ENCODE measurements at regions not wholly inside any gene's neighbourhood (a gene's known extent, or its start where the extent isn't known, plus 50 kb on each side); places are given as distances from the start of the nearest gene placed in this dataset.
"Not testable (repeated sequence)": the region's sequence is repeated elsewhere in the genome, so short reads cannot be mapped to it uniquely, and the experiment has no call there.

GRCh38 chr12:18849761-18850160 is 111.8 kb downstream of the CAPZA3 start:
- DNase-seq = peak; percentile 64

- DNase-seq = no peak
Observed at GRCh38 chr12:18850752-18851151, 112.8 kb downstream of the CAPZA3 start.

GRCh38 chr12:18851271-18851670 is 113.4 kb downstream of the CAPZA3 start:
- DNase-seq = no peak

- DNase-seq = no peak
Observed at GRCh38 chr12:18853570-18854366, 115.8 kb downstream of the CAPZA3 start.

- no peak for DNase-seq
Observed at GRCh38 chr12:18857656-18858055, 119.7 kb downstream of the CAPZA3 start.

- DNase-seq = no peak
Observed at GRCh38 chr12:18859400-18859799, 121.5 kb downstream of the CAPZA3 start.

- DNase-seq = peak; percentile 40
Observed at GRCh38 chr12:18861287-18861858, 123.5 kb downstream of the CAPZA3 start.

GRCh38 chr12:18863769-18864500 is 126.0 kb downstream of the CAPZA3 start:
- DNase-seq = no peak

GRCh38 chr12:18864900-18865561 is 127.1 kb downstream of the CAPZA3 start:
- DNase-seq = peak; percentile 65

- peak; percentile 54 for DNase-seq
Observed at GRCh38 chr12:18868717-18869116, 130.8 kb downstream of the CAPZA3 start.

- DNase-seq = no peak
Observed at GRCh38 chr12:18872770-18873169, 134.9 kb downstream of the CAPZA3 start.

- no peak for DNase-seq
Observed at GRCh38 chr12:18878676-18879180, 140.8 kb downstream of the CAPZA3 start.

- no peak for DNase-seq
Observed at GRCh38 chr12:18882690-18883089, 144.8 kb downstream of the CAPZA3 start.

- DNase-seq = no peak
Observed at GRCh38 chr12:18886962-18887361, 149.0 kb downstream of the CAPZA3 start.

GRCh38 chr12:18887368-18887767 is 149.4 kb downstream of the CAPZA3 start:
- no peak for DNase-seq

GRCh38 chr12:18888047-18888446 is 150.1 kb downstream of the CAPZA3 start:
- no peak for DNase-seq

- DNase-seq = not testable (repeated sequence)
Observed at GRCh38 chr12:18890621-18891020, 152.7 kb downstream of the CAPZA3 start.

- no peak for DNase-seq
Observed at GRCh38 chr12:18895540-18895939, 157.6 kb downstream of the CAPZA3 start.

GRCh38 chr12:18895946-18896345 is 158.0 kb downstream of the CAPZA3 start:
- no peak for DNase-seq

- DNase-seq = no peak
Observed at GRCh38 chr12:18897823-18898222, 159.9 kb downstream of the CAPZA3 start.

- no peak for DNase-seq
Observed at GRCh38 chr12:18898470-18898869, 160.6 kb downstream of the CAPZA3 start.

GRCh38 chr12:18899162-18899561 is 161.2 kb downstream of the CAPZA3 start:
- DNase-seq = no peak

Data from fibroblast of skin of back (primary cell).